ENCODE measurements at regions not wholly inside any gene's neighbourhood (a gene's known extent, or its start where the extent isn't known, plus 50 kb on each side); places are given as distances from the start of the nearest gene placed in this dataset.

- no CpG with 5 or more reads among the region's 3 CpGs for WGBS, 2 donors (ENCODE audit: extremely low coverage in 2 of 2, insufficient read length in 2 of 2, insufficient replicate concordance in 1 of 2)
Observed at GRCh38 chr5:173785866-173786265, 102.3 kb upstream of the CPEB4 start.

GRCh38 chr5:173786286-173787187 lies 101.6 kb upstream of the CPEB4 start:
- no CpG with 5 or more reads among the region's 10 CpGs for WGBS, 2 donors (ENCODE audit: extremely low coverage in 2 of 2, insufficient read length in 2 of 2, insufficient replicate concordance in 1 of 2)
- H3K27ac ChIP-seq (replicated peaks; ENCODE audit: low read length) = peak overlapping the region; percentile 36
- peak; percentile 48 for DNase-seq (ENCODE audit: low spot score)

More at GRCh38 chr5:173785866-173786265, 102.3 kb upstream of the CPEB4 start:
- H2AK5ac ChIP-seq (ENCODE audit: low read depth, low read length) = no peak overlapping the region
- H3K4me2 ChIP-seq (ENCODE audit: insufficient read depth, low read length, poor library complexity, severe bottlenecking) = no peak overlapping the region
- no peak overlapping the region for H3K14ac ChIP-seq (ENCODE audit: low read length)
- no peak overlapping the region for H3K9ac ChIP-seq (ENCODE audit: low read depth, low read length, poor library complexity)
- H3K79me1 ChIP-seq (ENCODE audit: low read depth, low read length) = no peaks in the 10 kb centered on the region
- no peak overlapping the region for H2BK120ac ChIP-seq (ENCODE audit: low read depth, low read length)
- H4K8ac ChIP-seq (ENCODE audit: low read depth, low read length) = no peak overlapping the region
- H3K36me3 ChIP-seq (replicated peaks in 1 of 2; ENCODE audit: control insufficient read depth in 2 of 2, insufficient read depth in 2 of 2, low read length in 2 of 2) = no peaks in the 10 kb centered on the region
- H3K4ac ChIP-seq (ENCODE audit: low read length) = no peak overlapping the region
- peaks cover 0 to 4% (median 0%) of the 10 kb centered on the region in 3 experiments for H3K27me3 ChIP-seq (ENCODE audit: control insufficient read depth in 3 of 3, insufficient read depth in 3 of 3, low read depth in 1 of 3, low read length in 3 of 3)
- H2BK12ac ChIP-seq (ENCODE audit: low read length) = no peak overlapping the region
- H3K4me1 ChIP-seq (ENCODE audit: control insufficient read depth in 2 of 2, insufficient read depth in 1 of 2, low read depth in 1 of 2, low read length in 2 of 2) = peaks cover 6 to 13% of the 10 kb centered on the region in 2 donors
- no peak overlapping the region for H2BK15ac ChIP-seq (ENCODE audit: low read length)
- H3K23ac ChIP-seq (ENCODE audit: low read depth, low read length, poor library complexity) = no peak overlapping the region
- no peak overlapping the region for H2BK5ac ChIP-seq (ENCODE audit: low read length)
- no peak for DNase-seq (ENCODE audit: low spot score)
- no peak overlapping the region for H3K4me3 ChIP-seq (ENCODE audit: low read length in 2 of 2)
- peak overlapping the region; percentile 36 for H3K27ac ChIP-seq (replicated peaks; ENCODE audit: low read length)
- H3K18ac ChIP-seq (ENCODE audit: low read length) = no peak overlapping the region
- no peak overlapping the region for H4K91ac ChIP-seq (ENCODE audit: low read depth, low read length, poor library complexity)
- H3K9me3 ChIP-seq (replicated peaks in 1 of 2; ENCODE audit: control insufficient read depth in 2 of 2, insufficient read depth in 1 of 2, low read depth in 1 of 2, low read length in 2 of 2) = no peaks in the 10 kb centered on the region
- H2AFZ ChIP-seq (ENCODE audit: low read length) = peak overlapping the region; percentile 59

GRCh38 chr5:173789031-173789920 lies 98.9 kb upstream of the CPEB4 start:
- H3K79me1 ChIP-seq (ENCODE audit: low read depth, low read length) = no peaks in the 10 kb centered on the region

More at GRCh38 chr5:173786286-173787187, 101.6 kb upstream of the CPEB4 start:
- no peak overlapping the region for H2BK12ac ChIP-seq (ENCODE audit: low read length)
- no peak overlapping the region for H3K4me3 ChIP-seq (ENCODE audit: low read length in 2 of 2)
- H2BK5ac ChIP-seq (ENCODE audit: low read length) = no peak overlapping the region
- H3K4me1 ChIP-seq (ENCODE audit: control insufficient read depth in 2 of 2, insufficient read depth in 1 of 2, low read depth in 1 of 2, low read length in 2 of 2) = peaks cover 6 to 13% of the 10 kb centered on the region in 2 donors
- H3K9me3 ChIP-seq (replicated peaks in 1 of 2; ENCODE audit: control insufficient read depth in 2 of 2, insufficient read depth in 1 of 2, low read depth in 1 of 2, low read length in 2 of 2) = no peaks in the 10 kb centered on the region
- H3K4ac ChIP-seq (ENCODE audit: low read length) = no peak overlapping the region
- H2AK5ac ChIP-seq (ENCODE audit: low read depth, low read length) = no peak overlapping the region
- no peaks in the 10 kb centered on the region for H3K79me1 ChIP-seq (ENCODE audit: low read depth, low read length)
- H4K91ac ChIP-seq (ENCODE audit: low read depth, low read length, poor library complexity) = no peak overlapping the region
- H2BK15ac ChIP-seq (ENCODE audit: low read length) = no peak overlapping the region
- no peak overlapping the region for H3K9ac ChIP-seq (ENCODE audit: low read depth, low read length, poor library complexity)
- H3K18ac ChIP-seq (ENCODE audit: low read length) = peak overlapping the region; percentile 78
- H3K14ac ChIP-seq (ENCODE audit: low read length) = no peak overlapping the region
- no peaks in the 10 kb centered on the region for H3K36me3 ChIP-seq (replicated peaks in 1 of 2; ENCODE audit: control insufficient read depth in 2 of 2, insufficient read depth in 2 of 2, low read length in 2 of 2)
- H2BK120ac ChIP-seq (ENCODE audit: low read depth, low read length) = no peak overlapping the region
- no peak overlapping the region for H3K4me2 ChIP-seq (ENCODE audit: insufficient read depth, low read length, poor library complexity, severe bottlenecking)
- H3K23ac ChIP-seq (ENCODE audit: low read depth, low read length, poor library complexity) = no peak overlapping the region
- no peak overlapping the region for H4K8ac ChIP-seq (ENCODE audit: low read depth, low read length)
- H2AFZ ChIP-seq (ENCODE audit: low read length) = peak overlapping the region; percentile 59
- H3K27me3 ChIP-seq (ENCODE audit: control insufficient read depth in 3 of 3, insufficient read depth in 3 of 3, low read depth in 1 of 3, low read length in 3 of 3) = peaks cover 0 to 4% (median 0%) of the 10 kb centered on the region in 3 experiments

More at GRCh38 chr5:173789031-173789920, 98.9 kb upstream of the CPEB4 start:
- no peaks in the 10 kb centered on the region for H3K9me3 ChIP-seq (replicated peaks in 1 of 2; ENCODE audit: control insufficient read depth in 2 of 2, insufficient read depth in 1 of 2, low read depth in 1 of 2, low read length in 2 of 2)
- H3K4ac ChIP-seq (ENCODE audit: low read length) = no peak overlapping the region
- no peak overlapping the region for H3K9ac ChIP-seq (ENCODE audit: low read depth, low read length, poor library complexity)
- no peak overlapping the region for H3K18ac ChIP-seq (ENCODE audit: low read length)
- peak overlapping the region; percentile 10 for H2AK5ac ChIP-seq (ENCODE audit: low read depth, low read length)
- H3K27me3 ChIP-seq (ENCODE audit: control insufficient read depth in 3 of 3, insufficient read depth in 3 of 3, low read depth in 1 of 3, low read length in 3 of 3) = peaks cover 0 to 7% (median 0%) of the 10 kb centered on the region in 3 experiments
- no peak overlapping the region for H3K14ac ChIP-seq (ENCODE audit: low read length)
- H3K4me3 ChIP-seq (ENCODE audit: low read length in 2 of 2) = no peak overlapping the region
- H2BK5ac ChIP-seq (ENCODE audit: low read length) = no peak overlapping the region
- no peak overlapping the region for H2BK12ac ChIP-seq (ENCODE audit: low read length)
- no peak overlapping the region for H3K27ac ChIP-seq (replicated peaks; ENCODE audit: low read length)
- H2BK120ac ChIP-seq (ENCODE audit: low read depth, low read length) = no peak overlapping the region
- H3K4me1 ChIP-seq (ENCODE audit: control insufficient read depth in 2 of 2, insufficient read depth in 1 of 2, low read depth in 1 of 2, low read length in 2 of 2) = peaks cover 6 to 10% of the 10 kb centered on the region in 2 donors
- DNase-seq (ENCODE audit: low spot score) = no peak
- no peak overlapping the region for H3K23ac ChIP-seq (ENCODE audit: low read depth, low read length, poor library complexity)
- peak overlapping the region; percentile 5 for H4K91ac ChIP-seq (ENCODE audit: low read depth, low read length, poor library complexity)
- no peaks in the 10 kb centered on the region for H3K36me3 ChIP-seq (replicated peaks in 1 of 2; ENCODE audit: control insufficient read depth in 2 of 2, insufficient read depth in 2 of 2, low read length in 2 of 2)
- no peak overlapping the region for H2BK15ac ChIP-seq (ENCODE audit: low read length)
- H3K4me2 ChIP-seq (ENCODE audit: insufficient read depth, low read length, poor library complexity, severe bottlenecking) = no peak overlapping the region
- H4K8ac ChIP-seq (ENCODE audit: low read depth, low read length) = no peak overlapping the region
- no peak overlapping the region for H2AFZ ChIP-seq (ENCODE audit: low read length)
- WGBS, 2 donors (ENCODE audit: extremely low coverage in 2 of 2, insufficient read length in 2 of 2, insufficient replicate concordance in 1 of 2) = no CpG with 5 or more reads among the region's 11 CpGs
